Astrocyte (in vitro differentiated cells and primary cell): ENCODE measurements at regions not wholly inside any gene's neighbourhood (a gene's known extent, or its start where the extent isn't known, plus 50 kb on each side); places are given as distances from the start of the nearest gene placed in this dataset.

Source experiments
- DNase-seq: peaks from one replicate; pipeline ENCODE4 v3.0.0-alpha.2; 2010; ENCODE audit warnings: low read depth
- FAIRE-seq: peaks from 2 replicates; lab custom pipeline; 2011; peaks lifted over from hg19 to GRCh38; lab: Jason Lieb, UNC
- H2AFZ ChIP-seq: 2 replicates; pipeline ENCODE4 v1.6.0; 2012; ENCODE audit warnings: low read depth, low read length, inconsistent platforms
- H3K27ac ChIP-seq: 2 replicates; pipeline ENCODE4 v1.5.1; 2011; ENCODE audit warnings: low read depth, low read length, inconsistent platforms
- H3K27me3 ChIP-seq: 2 replicates; pipeline ENCODE4 v1.6.0; 2011; ENCODE audit warnings: low read length, inconsistent platforms; ENCODE audit not compliant: insufficient read depth
- H3K36me3 ChIP-seq: 2 replicates; pipeline ENCODE4 v1.5.1; 2011; ENCODE audit warnings: low read length, inconsistent platforms; ENCODE audit not compliant: insufficient read depth
- H3K4me1 ChIP-seq: 2 replicates; pipeline ENCODE4 v1.5.1; 2011; ENCODE audit warnings: low read length, inconsistent platforms; ENCODE audit not compliant: insufficient read depth
- H3K4me2 ChIP-seq: 2 replicates; pipeline ENCODE4 v1.6.0; 2012; ENCODE audit warnings: low read length, inconsistent platforms
- H3K4me3 ChIP-seq: 2 replicates; pipeline ENCODE4 v1.5.1; 2011; ENCODE audit warnings: low read depth, mild to moderate bottlenecking, low read length, inconsistent platforms; ENCODE audit not compliant: insufficient read depth
- H3K79me2 ChIP-seq: 2 replicates; pipeline ENCODE4 v1.6.0; 2012; ENCODE audit warnings: mild to moderate bottlenecking, low read length, inconsistent platforms; ENCODE audit not compliant: insufficient read depth
- H3K9ac ChIP-seq: 2 replicates; pipeline ENCODE4 v1.6.0; 2012; ENCODE audit warnings: mild to moderate bottlenecking, low read length, inconsistent platforms
- H3K9me3 ChIP-seq: 2 replicates; pipeline ENCODE4 v1.5.1; 2012; ENCODE audit warnings: low read depth, mild to moderate bottlenecking, low read length, inconsistent platforms; ENCODE audit not compliant: insufficient read depth
- H4K20me1 ChIP-seq: 2 replicates; pipeline ENCODE4 v1.6.0; 2012; ENCODE audit warnings: low read length, inconsistent platforms; ENCODE audit not compliant: insufficient read depth
- H3K27ac Mint-ChIP-seq: one replicate; pipeline ENCODE4 v1.8.0; 2021; ENCODE audit warnings: mild to moderate bottlenecking, mixed read lengths; ENCODE audit not compliant: unreplicated experiment
- H3K27me3 Mint-ChIP-seq: one replicate; pipeline ENCODE4 v1.8.0; 2021; ENCODE audit warnings: low read depth, mixed read lengths; ENCODE audit not compliant: unreplicated experiment
- H3K36me3 Mint-ChIP-seq: one replicate; pipeline ENCODE4 v1.8.0; 2021; ENCODE audit warnings: low read depth, mixed read lengths; ENCODE audit not compliant: unreplicated experiment
- H3K4me1 Mint-ChIP-seq: one replicate; pipeline ENCODE4 v1.8.0; 2021; ENCODE audit warnings: low read depth, mixed read lengths; ENCODE audit not compliant: unreplicated experiment
- H3K4me3 Mint-ChIP-seq: one replicate; pipeline ENCODE4 v1.8.0; 2021; ENCODE audit warnings: mild to moderate bottlenecking, moderate library complexity, mixed read lengths; ENCODE audit not compliant: unreplicated experiment
- H3K9me3 Mint-ChIP-seq: one replicate; pipeline ENCODE4 v1.8.0; 2021; ENCODE audit warnings: mild to moderate bottlenecking, mixed read lengths; ENCODE audit not compliant: unreplicated experiment
- EZH2 ChIP-seq: IDR thresholded peaks from 2 replicates; pipeline ENCODE4 v1.6.1; 2012; ENCODE audit warnings: mild to moderate bottlenecking, low read length, inconsistent platforms; ENCODE audit not compliant: insufficient read depth
- TF ChIP-seq, protein P1 (sequence below): IDR thresholded peaks from 2 replicates; pipeline ENCODE4 v1.5.1; 2011; ENCODE audit warnings: low read depth, mild to moderate bottlenecking, inconsistent platforms, low read length, moderate library complexity; ENCODE audit not compliant: insufficient read depth

- no peaks in the 10 kb centered on the region for H3K79me2 ChIP-seq
- no peaks in the 10 kb centered on the region for H3K9me3 Mint-ChIP-seq
- no peak for TF ChIP-seq EZH2
- TF ChIP-seq, protein P1, sequence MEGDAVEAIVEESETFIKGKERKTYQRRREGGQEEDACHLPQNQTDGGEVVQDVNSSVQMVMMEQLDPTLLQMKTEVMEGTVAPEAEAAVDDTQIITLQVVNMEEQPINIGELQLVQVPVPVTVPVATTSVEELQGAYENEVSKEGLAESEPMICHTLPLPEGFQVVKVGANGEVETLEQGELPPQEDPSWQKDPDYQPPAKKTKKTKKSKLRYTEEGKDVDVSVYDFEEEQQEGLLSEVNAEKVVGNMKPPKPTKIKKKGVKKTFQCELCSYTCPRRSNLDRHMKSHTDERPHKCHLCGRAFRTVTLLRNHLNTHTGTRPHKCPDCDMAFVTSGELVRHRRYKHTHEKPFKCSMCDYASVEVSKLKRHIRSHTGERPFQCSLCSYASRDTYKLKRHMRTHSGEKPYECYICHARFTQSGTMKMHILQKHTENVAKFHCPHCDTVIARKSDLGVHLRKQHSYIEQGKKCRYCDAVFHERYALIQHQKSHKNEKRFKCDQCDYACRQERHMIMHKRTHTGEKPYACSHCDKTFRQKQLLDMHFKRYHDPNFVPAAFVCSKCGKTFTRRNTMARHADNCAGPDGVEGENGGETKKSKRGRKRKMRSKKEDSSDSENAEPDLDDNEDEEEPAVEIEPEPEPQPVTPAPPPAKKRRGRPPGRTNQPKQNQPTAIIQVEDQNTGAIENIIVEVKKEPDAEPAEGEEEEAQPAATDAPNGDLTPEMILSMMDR: no peak
- no peak overlapping the region for H3K27ac Mint-ChIP-seq
- H3K4me3 Mint-ChIP-seq: no peak overlapping the region
- H3K27me3 Mint-ChIP-seq: no peaks in the 10 kb centered on the region
- H3K4me3 ChIP-seq: no peak overlapping the region
- H4K20me1 ChIP-seq: no peaks in the 10 kb centered on the region
- H3K36me3 ChIP-seq: no peaks in the 10 kb centered on the region
- no peak overlapping the region for H2AFZ ChIP-seq
- DNase-seq (no peak), FAIRE-seq (no peak)
- no peaks in the 10 kb centered on the region for H3K4me1 ChIP-seq
- H3K4me1 Mint-ChIP-seq: no peaks in the 10 kb centered on the region
- H3K27me3 ChIP-seq: no peaks in the 10 kb centered on the region
- no peak overlapping the region for H3K9ac ChIP-seq
- no peaks in the 10 kb centered on the region for H3K36me3 Mint-ChIP-seq
- no peak overlapping the region for H3K4me2 ChIP-seq
- no peaks in the 10 kb centered on the region for H3K9me3 ChIP-seq
- H3K27ac ChIP-seq: no peak overlapping the region
Measured at GRCh38 chr4:23697722-23698121, 192.1 kb downstream of the PPARGC1A start.

DNA sequence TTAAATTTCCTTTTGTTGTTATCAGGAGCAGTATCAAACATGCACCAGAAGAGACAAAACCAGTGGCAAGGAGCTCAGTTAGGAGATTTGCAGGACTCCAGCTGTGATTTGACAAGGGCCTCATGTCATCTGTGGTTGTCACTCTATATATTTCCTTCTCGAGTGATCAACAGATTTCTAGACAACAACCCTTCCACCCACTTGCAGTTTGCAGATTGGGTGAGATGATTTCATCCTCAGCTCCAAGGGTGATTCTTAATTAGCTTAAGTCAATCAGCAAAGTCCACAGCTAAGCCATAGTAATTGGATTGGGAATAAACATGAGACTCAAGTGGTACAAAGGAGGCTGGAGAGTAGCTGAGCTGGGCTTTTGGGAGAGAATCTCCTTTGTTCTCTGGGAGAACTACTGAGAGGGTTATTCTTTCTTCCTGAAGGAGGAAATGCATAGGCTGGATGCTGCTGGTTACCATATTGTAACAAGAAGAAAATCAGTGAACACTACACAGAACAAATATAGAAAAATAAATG is 192.8 kb downstream of the PPARGC1A start:
- no peaks in the 10 kb centered on the region for H3K4me1 Mint-ChIP-seq
- Histone ChIP-seq H3K27ac (no peak overlapping the region), H3K79me2 (no peaks in the 10 kb centered on the region), H3K9ac (no peak overlapping the region), H3K4me2 (no peak overlapping the region), H3K9me3 (no peaks in the 10 kb centered on the region), H3K27me3 (no peaks in the 10 kb centered on the region), H3K36me3 (no peaks in the 10 kb centered on the region), H4K20me1 (no peaks in the 10 kb centered on the region), H3K4me3 (no peak overlapping the region), H2AFZ (no peak overlapping the region), H3K4me1 (no peaks in the 10 kb centered on the region)
- no peaks in the 10 kb centered on the region for H3K36me3 Mint-ChIP-seq
- H3K27ac Mint-ChIP-seq: no peak overlapping the region
- H3K9me3 Mint-ChIP-seq: no peaks in the 10 kb centered on the region
- no peaks in the 10 kb centered on the region for H3K27me3 Mint-ChIP-seq
- DNase-seq (no peak), FAIRE-seq (no peak)
- TF ChIP-seq, protein P1: no peak
- no peak for TF ChIP-seq EZH2
- no peak overlapping the region for H3K4me3 Mint-ChIP-seq

- H3K79me2 ChIP-seq: no peaks in the 10 kb centered on the region
- no peaks in the 10 kb centered on the region for H3K36me3 ChIP-seq
- DNase-seq (no peak), FAIRE-seq (no peak)
- Mint-ChIP-seq H3K4me1 (peaks cover 10% of the 10 kb centered on the region), H3K4me3 (no peak overlapping the region), H3K27me3 (peaks cover 3% of the 10 kb centered on the region), H3K36me3 (no peaks in the 10 kb centered on the region), H3K9me3 (peaks cover 13% of the 10 kb centered on the region), H3K27ac (no peak overlapping the region)
- no peaks in the 10 kb centered on the region for H3K9me3 ChIP-seq
- no peak overlapping the region for H3K4me2 ChIP-seq
- TF ChIP-seq, protein P1: no peak
- TF ChIP-seq EZH2: no peak
- no peaks in the 10 kb centered on the region for H3K4me1 ChIP-seq
- H3K27ac ChIP-seq: no peak overlapping the region
- H3K9ac ChIP-seq: no peak overlapping the region
- no peaks in the 10 kb centered on the region for H4K20me1 ChIP-seq
- H3K4me3 ChIP-seq: no peak overlapping the region
- H2AFZ ChIP-seq: no peak overlapping the region
- H3K27me3 ChIP-seq: no peaks in the 10 kb centered on the region
Measured at GRCh38 chr4:23686169-23686897, 203.5 kb downstream of the PPARGC1A start.
